MM.1S (cell line): ENCODE measurements at regions not wholly inside any gene's neighbourhood (a gene's known extent, or its start where the extent isn't known, plus 50 kb on each side); places are given as distances from the start of the nearest gene placed in this dataset.

ENCODE experiments used
- DNase-seq: peaks from one replicate; pipeline ENCODE4 v3.0.0-alpha.2; 2015
- H2AFZ ChIP-seq: fragments of 300-600 bp; sonication (generic); 2 replicates; pipeline ENCODE4 v1.6.0; 2016; ENCODE audit warnings: antibody characterized with exemption, low read length
- H3F3A ChIP-seq: fragments of 300-600 bp; sonication (generic); 2 replicates; pipeline ENCODE4 v1.6.1; 2016; ENCODE audit warnings: mild to moderate bottlenecking, antibody characterized with exemption, low read length, moderate library complexity, mixed read lengths; ENCODE audit not compliant: insufficient read depth
- H3K27ac ChIP-seq: fragments of 300-600 bp; sonication (generic); 2 replicates; pipeline ENCODE4 v1.5.1; 2016; ENCODE audit warnings: mild to moderate bottlenecking, low read length
- H3K27me3 ChIP-seq: fragments of 300-600 bp; sonication (generic); replicated peaks from 2 replicates; pipeline ENCODE4 v1.6.0; 2016; ENCODE audit warnings: low read length; ENCODE audit not compliant: insufficient read depth
- H3K36me3 ChIP-seq: fragments of 300-600 bp; sonication (generic); replicated peaks from 2 replicates; pipeline ENCODE4 v1.6.1; 2016; ENCODE audit warnings: mild to moderate bottlenecking, low read length, mixed read lengths; ENCODE audit not compliant: insufficient read depth
- H3K4me1 ChIP-seq: fragments of 300-600 bp; sonication (generic); 2 replicates; pipeline ENCODE4 v1.6.1; 2016; ENCODE audit warnings: low read length, mixed read lengths
- H3K4me2 ChIP-seq: fragments of 300-600 bp; sonication (generic); 2 replicates; pipeline ENCODE4 v1.6.0; 2016; ENCODE audit warnings: low read depth, low read length
- H3K4me3 ChIP-seq: fragments of 300-600 bp; sonication (generic); 2 replicates; pipeline ENCODE4 v1.5.1; 2016; ENCODE audit warnings: low read length, mixed read lengths
- H3K79me2 ChIP-seq: fragments of 300-600 bp; sonication (generic); 2 replicates; pipeline ENCODE4 v1.6.1; 2016; ENCODE audit warnings: mixed run types, low read length, mixed read lengths
- H3K9ac ChIP-seq: fragments of 300-600 bp; sonication (generic); 2 replicates; pipeline ENCODE4 v1.6.1; 2016; ENCODE audit warnings: low read length, mixed read lengths
- H3K9me2 ChIP-seq: fragments of 300-600 bp; sonication (generic); replicated peaks from 2 replicates; pipeline ENCODE4 v1.6.1; 2016; ENCODE audit warnings: mild to moderate bottlenecking, low read length, mixed read lengths; ENCODE audit not compliant: insufficient read depth
- H3K9me3 ChIP-seq: fragments of 300-600 bp; sonication (generic); replicated peaks from 2 replicates; pipeline ENCODE4 v1.6.1; 2016; ENCODE audit warnings: mild to moderate bottlenecking, low read length, mixed read lengths; ENCODE audit not compliant: insufficient read depth
- H4K20me1 ChIP-seq: fragments of 300-600 bp; sonication (generic); 2 replicates; pipeline ENCODE4 v1.6.1; 2016; ENCODE audit warnings: mild to moderate bottlenecking, low read length, moderate library complexity, mixed read lengths; ENCODE audit not compliant: insufficient read depth
- EZH2 ChIP-seq: fragments of 300-600 bp; sonication (generic); optimal IDR thresholded peaks from 2 replicates; pipeline ENCODE3; 2017; ENCODE audit warnings: low read depth, mild to moderate bottlenecking, antibody characterized with exemption, low read length, mixed read lengths
- EZH2phosphoT487 ChIP-seq: fragments of 300-600 bp; sonication (generic); IDR thresholded peaks from 2 replicates; pipeline ENCODE4 v1.6.1; 2018; ENCODE audit warnings: antibody characterized with exemption, low read length
- TF ChIP-seq, protein P1 (sequence below): fragments of 300-600 bp; sonication (generic); IDR thresholded peaks from 2 replicates; pipeline ENCODE4 v1.5.1; 2016; ENCODE audit warnings: antibody characterized with exemption, low read length, mixed read lengths

GRCh38 chr16:85536411-85537330 lies 76.5 kb upstream of the GSE1 start:
- Histone ChIP-seq H4K20me1 (no peaks in the 10 kb centered on the region), H3K4me1 (no peaks in the 10 kb centered on the region), H3K4me3 (no peak overlapping the region), H3K9me2 (no peaks in the 10 kb centered on the region), H3K4me2 (no peak overlapping the region), H3K9ac (no peak overlapping the region), H3K27me3 (peaks cover 4% of the 10 kb centered on the region; the same call in 1 of the 2 replicates), H3K36me3 (no peaks in the 10 kb centered on the region), H3K9me3 (no peaks in the 10 kb centered on the region), H3F3A (no peaks in the 10 kb centered on the region), H3K79me2 (no peaks in the 10 kb centered on the region), H3K27ac (no peak overlapping the region), H2AFZ (no peak overlapping the region)
- no peak for DNase-seq
- TF ChIP-seq EZH2 (no peak), EZH2phosphoT487 (no peak)

DNA sequence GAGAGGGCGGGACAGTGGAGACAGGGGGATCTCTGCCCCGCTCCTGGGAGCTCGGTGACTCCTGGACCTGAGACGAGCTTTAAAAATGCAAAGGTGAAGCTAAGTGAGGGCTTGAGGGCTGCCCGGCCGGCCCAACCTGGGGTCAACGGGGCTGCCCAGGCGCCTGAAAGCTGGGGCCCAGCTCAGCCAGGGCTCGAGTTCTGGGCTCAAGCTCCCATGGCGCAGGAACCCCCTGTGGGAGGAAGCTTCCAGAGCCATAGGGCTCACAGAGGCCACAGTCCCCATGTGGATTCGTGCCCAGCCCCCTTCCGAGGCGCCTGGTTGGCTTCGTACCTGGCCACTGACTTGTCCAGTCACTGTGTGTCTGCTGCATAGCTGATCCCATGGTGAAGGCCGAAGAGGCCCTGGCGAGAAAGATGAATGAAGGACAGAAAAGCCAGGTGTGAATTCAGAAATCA lies 75.8 kb upstream of the GSE1 start:
- no peaks in the 10 kb centered on the region for H3K9me2 ChIP-seq
- no peak for TF ChIP-seq EZH2
- TF ChIP-seq, protein P1, sequence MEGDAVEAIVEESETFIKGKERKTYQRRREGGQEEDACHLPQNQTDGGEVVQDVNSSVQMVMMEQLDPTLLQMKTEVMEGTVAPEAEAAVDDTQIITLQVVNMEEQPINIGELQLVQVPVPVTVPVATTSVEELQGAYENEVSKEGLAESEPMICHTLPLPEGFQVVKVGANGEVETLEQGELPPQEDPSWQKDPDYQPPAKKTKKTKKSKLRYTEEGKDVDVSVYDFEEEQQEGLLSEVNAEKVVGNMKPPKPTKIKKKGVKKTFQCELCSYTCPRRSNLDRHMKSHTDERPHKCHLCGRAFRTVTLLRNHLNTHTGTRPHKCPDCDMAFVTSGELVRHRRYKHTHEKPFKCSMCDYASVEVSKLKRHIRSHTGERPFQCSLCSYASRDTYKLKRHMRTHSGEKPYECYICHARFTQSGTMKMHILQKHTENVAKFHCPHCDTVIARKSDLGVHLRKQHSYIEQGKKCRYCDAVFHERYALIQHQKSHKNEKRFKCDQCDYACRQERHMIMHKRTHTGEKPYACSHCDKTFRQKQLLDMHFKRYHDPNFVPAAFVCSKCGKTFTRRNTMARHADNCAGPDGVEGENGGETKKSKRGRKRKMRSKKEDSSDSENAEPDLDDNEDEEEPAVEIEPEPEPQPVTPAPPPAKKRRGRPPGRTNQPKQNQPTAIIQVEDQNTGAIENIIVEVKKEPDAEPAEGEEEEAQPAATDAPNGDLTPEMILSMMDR = no peak
- TF ChIP-seq EZH2phosphoT487 = no peak
- no peak overlapping the region for H3K4me3 ChIP-seq
- DNase-seq = no peak
- H3K4me1 ChIP-seq = no peaks in the 10 kb centered on the region
- H3K9ac ChIP-seq = no peak overlapping the region
- H3K4me2 ChIP-seq = no peak overlapping the region
- no peaks in the 10 kb centered on the region; the same call in 1 of the 2 replicates for H3K27me3 ChIP-seq
- no peak overlapping the region for H2AFZ ChIP-seq
- H3K27ac ChIP-seq = no peak overlapping the region
- no peaks in the 10 kb centered on the region for H3F3A ChIP-seq
- H3K79me2 ChIP-seq = no peaks in the 10 kb centered on the region
- no peaks in the 10 kb centered on the region for H3K36me3 ChIP-seq
- H3K9me3 ChIP-seq = no peaks in the 10 kb centered on the region
- H4K20me1 ChIP-seq = no peaks in the 10 kb centered on the region

- no peaks in the 10 kb centered on the region for H4K20me1 ChIP-seq
- no peaks in the 10 kb centered on the region for H3K9me2 ChIP-seq
- H3K27me3 ChIP-seq = no peaks in the 10 kb centered on the region; the same call in 1 of the 2 replicates
- H3K4me1 ChIP-seq = no peaks in the 10 kb centered on the region
- H3F3A ChIP-seq = no peaks in the 10 kb centered on the region
- TF ChIP-seq, protein P1 = no peak
- TF ChIP-seq EZH2 (no peak), EZH2phosphoT487 (no peak)
- H3K27ac ChIP-seq = no peak overlapping the region
- no peaks in the 10 kb centered on the region for H3K79me2 ChIP-seq
- no peaks in the 10 kb centered on the region for H3K36me3 ChIP-seq
- H2AFZ ChIP-seq = no peak overlapping the region
- H3K9ac ChIP-seq = no peak overlapping the region
- no peak overlapping the region for H3K4me2 ChIP-seq
- no peak for DNase-seq
- no peak overlapping the region for H3K4me3 ChIP-seq
- no peaks in the 10 kb centered on the region for H3K9me3 ChIP-seq
Observed at GRCh38 chr16:85537795-85538401, 75.2 kb upstream of the GSE1 start.

GRCh38 chr16:85539084-85539483 lies 74.0 kb upstream of the GSE1 start:
- Histone ChIP-seq H3K4me2 (no peak overlapping the region), H2AFZ (no peak overlapping the region), H3F3A (no peaks in the 10 kb centered on the region), H3K27me3 (no peaks in the 10 kb centered on the region; the same call in 1 of the 2 replicates), H3K79me2 (no peaks in the 10 kb centered on the region), H3K9ac (no peak overlapping the region), H3K4me3 (no peak overlapping the region), H3K9me3 (no peaks in the 10 kb centered on the region), H3K4me1 (no peaks in the 10 kb centered on the region), H3K9me2 (no peaks in the 10 kb centered on the region), H3K27ac (no peak overlapping the region), H3K36me3 (no peaks in the 10 kb centered on the region), H4K20me1 (no peaks in the 10 kb centered on the region)
- DNase-seq = no peak
- no peak for TF ChIP-seq EZH2phosphoT487
- TF ChIP-seq, protein P1 = no peak
